ENCODE measurements at regions not wholly inside any gene's neighbourhood (a gene's known extent, or its start where the extent isn't known, plus 50 kb on each side); places are given as distances from the start of the nearest gene placed in this dataset.

DNA sequence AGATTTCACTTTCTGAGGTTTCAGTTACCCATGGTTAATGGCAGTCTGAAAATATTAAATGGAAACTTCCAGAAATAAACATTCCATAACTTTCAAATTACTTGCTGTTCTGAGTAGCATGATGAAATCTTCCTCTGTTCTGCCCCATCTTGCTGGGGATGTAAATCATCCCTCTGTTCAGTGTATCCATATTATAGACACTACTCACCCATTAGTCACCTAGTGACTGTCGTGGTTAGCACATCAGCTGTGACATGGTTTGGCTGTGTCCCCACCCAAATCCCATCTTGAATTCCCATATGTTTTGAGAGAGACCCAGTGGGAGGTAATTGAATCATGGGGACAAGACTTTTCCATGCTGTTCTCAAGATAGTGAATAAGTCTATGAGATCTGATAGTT, 125.5 kb upstream of the GIMD1 start:
- no peak overlapping the region for H3K27ac ChIP-seq (ENCODE audit: insufficient read length, low read depth, low read length)
- H2BK20ac ChIP-seq (ENCODE audit: low read depth, low read length, poor library complexity, severe bottlenecking): no peak overlapping the region
- no peaks in the 10 kb centered on the region for H3K79me1 ChIP-seq (ENCODE audit: insufficient read depth, low read depth, low read length, poor library complexity, severe bottlenecking)
- no peak overlapping the region for H2AFZ ChIP-seq (ENCODE audit: low read length)
- peaks cover 2 to 10% (median 4%) of the 10 kb centered on the region in 3 experiments; a peak in 4 of 7 replicates for H3K36me3 Mint-ChIP-seq (ENCODE audit: insufficient read depth in 1 of 3, low read depth in 3 of 3)
- no peak overlapping the region for H3K56ac ChIP-seq (ENCODE audit: insufficient read length, low read depth, low read length)
- no peak overlapping the region for H2BK120ac ChIP-seq (ENCODE audit: low read depth, low read length, poor library complexity, severe bottlenecking)
- no peaks in the 10 kb centered on the region for H3K4me1 ChIP-seq (ENCODE audit: insufficient read depth, low read length)
- WGBS (ENCODE audit: extremely low coverage, insufficient read length, low lambda C conversion rate): no CpG with 5 or more reads among the region's 1 CpG
- DNase-seq: no peak
- no peaks in the 10 kb centered on the region for H3K79me2 ChIP-seq (ENCODE audit: insufficient read depth, low read length)
- no peak overlapping the region for H2AK5ac ChIP-seq (ENCODE audit: insufficient read length, low read length)
- H3K4me2 ChIP-seq (ENCODE audit: insufficient read depth, insufficient read length, low read length): no peak overlapping the region
- no peak overlapping the region for H3K18ac ChIP-seq (ENCODE audit: insufficient read length, low read depth, low read length)
- H3K27ac Mint-ChIP-seq: no peak overlapping the region
- H3K4me3 Mint-ChIP-seq: no peak overlapping the region
- no peaks in the 10 kb centered on the region for H3K23me2 ChIP-seq (ENCODE audit: insufficient read length, low read depth, low read length, poor library complexity, severe bottlenecking)
- H2BK12ac ChIP-seq (ENCODE audit: insufficient read length, low read depth, low read length): no peak overlapping the region
- no peak overlapping the region for H3K4ac ChIP-seq (ENCODE audit: low read depth, low read length)
- no peak overlapping the region for H2BK15ac ChIP-seq (ENCODE audit: low read depth, low read length)
- H4K20me1 ChIP-seq (ENCODE audit: control insufficient read depth, insufficient read depth, insufficient read length): no peaks in the 10 kb centered on the region
- no peak overlapping the region for H4K91ac ChIP-seq (ENCODE audit: insufficient read length, low read depth, low read length)
- no peak overlapping the region for H3T11ph ChIP-seq (ENCODE audit: low read length)
- H3K14ac ChIP-seq (ENCODE audit: insufficient read depth, low read length): no peak overlapping the region
- H3K27me3 Mint-ChIP-seq (ENCODE audit: low read depth): no peaks in the 10 kb centered on the region
- peaks cover 4 to 8% of the 10 kb centered on the region in 2 experiments; a peak in 4 of 5 replicates for H3K9me3 Mint-ChIP-seq
- H4K8ac ChIP-seq (replicated peaks; ENCODE audit: insufficient read length, low read depth, low read length): no peak overlapping the region
- H2BK5ac ChIP-seq (ENCODE audit: insufficient read length, low read length): no peak overlapping the region
- no peaks in the 10 kb centered on the region for H3K4me1 Mint-ChIP-seq
- H3K27me3 ChIP-seq (ENCODE audit: insufficient read depth, low read length): no peaks in the 10 kb centered on the region
- TF ChIP-seq CTCF (conservative IDR thresholded peaks at IDR 0.05): no peak
- no peak overlapping the region for H3K9ac ChIP-seq (ENCODE audit: extremely low read depth, insufficient read length, low read length)
- no peak overlapping the region for H3K23ac ChIP-seq (ENCODE audit: insufficient read length, low read depth, low read length)
- no peaks in the 10 kb centered on the region for H3K9me3 ChIP-seq (ENCODE audit: control insufficient read depth, low read depth, low read length)
- no peak overlapping the region for H4K5ac ChIP-seq (ENCODE audit: insufficient read length, low read depth, low read length)

All from H9 (cell line).